DMS79 (cell line): ENCODE measurements at regions not wholly inside any gene's neighbourhood (a gene's known extent, or its start where the extent isn't known, plus 50 kb on each side); places are given as distances from the start of the nearest gene placed in this dataset.
"Not testable (repeated sequence)": the region's sequence is repeated elsewhere in the genome, so short reads cannot be mapped to it uniquely, and the experiment has no call there.

Experiments used
- DNase-seq: peaks from one replicate; lab custom pipeline; 2025; lab: John Stamatoyannopoulos, UW

GRCh38 chr6:21772477-21772876 is 178.9 kb downstream of the SOX4 start:
- DNase-seq: no peak

- no peak for DNase-seq
These were observed 179.5 kb downstream of the SOX4 start for GRCh38 chr6:21772884-21773575.

GRCh38 chr6:21773576-21773968 is 180.0 kb downstream of the SOX4 start:
- DNase-seq: no peak

GRCh38 chr6:21777846-21778245 is 184.3 kb downstream of the SOX4 start:
- no peak for DNase-seq

GRCh38 chr6:21780141-21780540 is 186.6 kb downstream of the SOX4 start:
- no peak for DNase-seq

DNA sequence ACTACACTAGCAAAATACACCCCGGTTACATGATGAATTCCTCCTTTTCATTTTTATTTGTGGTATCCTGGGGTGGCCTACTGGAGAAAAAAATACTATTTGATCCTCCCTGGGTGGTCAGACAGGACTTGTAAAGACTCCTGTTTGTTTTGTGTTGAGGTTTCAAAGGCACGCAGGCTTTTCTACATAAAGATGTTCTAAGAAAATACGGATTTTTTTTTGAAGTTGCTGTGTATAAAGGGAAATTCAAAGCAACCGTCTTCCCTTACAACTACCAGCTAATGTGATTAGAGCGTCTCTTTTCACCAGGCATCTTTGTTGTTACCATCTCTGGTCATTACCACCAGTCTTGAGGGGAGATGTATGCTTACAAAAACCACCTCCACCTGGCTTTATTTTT is 187.1 kb downstream of the SOX4 start:
- DNase-seq: no peak

DNA sequence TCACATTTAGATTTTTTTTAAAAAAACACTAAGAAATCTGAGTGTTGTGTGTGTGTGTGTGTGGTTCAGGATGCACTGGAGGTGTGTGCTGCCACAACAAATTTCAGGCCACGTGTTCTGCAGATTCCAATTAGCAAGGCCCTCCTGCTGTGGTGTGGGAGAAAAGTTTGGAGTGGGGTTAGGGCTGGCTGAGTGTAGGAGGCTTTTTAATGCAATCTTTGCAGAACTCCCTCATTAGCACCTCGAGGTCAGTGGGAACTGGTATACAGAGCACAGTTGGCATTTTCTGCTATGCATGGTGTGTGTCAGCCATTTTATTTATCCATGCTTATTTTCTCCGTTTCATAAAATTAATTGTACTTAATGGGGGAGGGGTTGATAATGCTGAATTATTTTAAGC is 187.6 kb downstream of the SOX4 start:
- DNase-seq: no peak

DNA sequence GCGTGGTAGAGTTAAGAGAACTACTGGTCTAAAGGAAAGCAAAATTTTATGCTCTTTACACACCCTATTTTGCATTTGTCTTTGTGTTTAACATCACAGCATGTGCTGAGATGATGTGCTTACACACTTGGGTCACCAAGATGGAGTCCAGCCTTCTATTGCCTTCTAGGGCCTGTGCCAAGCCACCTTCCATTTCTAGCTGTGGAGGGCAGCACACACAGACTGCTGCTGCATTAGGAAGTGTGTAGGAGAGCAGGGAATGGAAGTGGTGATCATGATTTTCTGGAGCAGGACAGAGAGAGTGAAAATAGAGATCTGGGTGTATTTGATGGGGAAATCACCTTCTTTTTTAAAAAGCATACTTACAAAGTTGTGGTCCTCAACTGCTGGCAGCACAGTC is 191.6 kb downstream of the SOX4 start:
- DNase-seq: no peak

DNA sequence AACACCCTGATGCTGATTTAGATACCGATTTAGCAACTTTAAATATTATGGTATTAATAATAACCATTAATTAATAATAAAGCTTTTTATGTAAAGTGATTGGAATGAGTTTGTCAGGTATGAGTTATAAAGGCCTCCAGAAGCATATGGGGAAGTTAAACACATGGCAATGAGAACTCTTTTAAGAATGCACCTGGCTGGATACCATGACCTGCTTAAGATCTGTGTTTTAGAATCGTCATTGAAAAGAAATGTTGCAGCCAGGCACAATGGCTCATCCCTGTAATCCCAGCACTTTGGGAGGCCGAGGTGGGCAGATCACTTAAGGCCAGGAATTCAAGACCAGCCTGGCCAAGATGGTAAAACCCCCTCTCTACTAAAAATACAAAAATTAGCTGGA is 197.5 kb downstream of the SOX4 start:
- no peak for DNase-seq

- no peak for DNase-seq
These were observed 198.0 kb downstream of the SOX4 start for GRCh38 chr6:21791581-21791980.

- DNase-seq: no peak
These were observed 198.6 kb downstream of the SOX4 start for GRCh38 chr6:21792177-21792576.

DNA sequence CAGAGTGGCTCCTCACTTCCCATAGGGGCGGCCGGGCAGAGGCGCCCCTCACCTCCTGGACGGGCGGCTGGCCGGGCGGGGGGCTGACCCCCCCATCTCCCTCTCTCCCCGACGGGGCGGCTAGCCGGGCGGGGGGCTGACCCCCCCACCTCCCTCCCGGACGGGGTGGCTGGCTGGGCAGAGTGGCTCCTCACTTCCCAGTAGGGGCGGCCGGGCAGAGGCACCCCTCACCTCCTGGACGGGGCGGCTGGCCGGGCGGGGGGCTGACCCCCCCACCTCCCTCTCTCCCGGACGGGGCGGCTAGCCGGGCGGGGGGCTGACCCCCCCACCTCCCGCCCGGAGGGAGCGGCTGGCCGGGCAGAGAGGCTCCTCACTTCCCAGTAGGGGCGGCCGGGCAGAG is 203.4 kb downstream of the SOX4 start:
- DNase-seq: not testable (repeated sequence)

GRCh38 chr6:21798468-21798867 is 204.9 kb downstream of the SOX4 start:
- DNase-seq: no peak

DNA sequence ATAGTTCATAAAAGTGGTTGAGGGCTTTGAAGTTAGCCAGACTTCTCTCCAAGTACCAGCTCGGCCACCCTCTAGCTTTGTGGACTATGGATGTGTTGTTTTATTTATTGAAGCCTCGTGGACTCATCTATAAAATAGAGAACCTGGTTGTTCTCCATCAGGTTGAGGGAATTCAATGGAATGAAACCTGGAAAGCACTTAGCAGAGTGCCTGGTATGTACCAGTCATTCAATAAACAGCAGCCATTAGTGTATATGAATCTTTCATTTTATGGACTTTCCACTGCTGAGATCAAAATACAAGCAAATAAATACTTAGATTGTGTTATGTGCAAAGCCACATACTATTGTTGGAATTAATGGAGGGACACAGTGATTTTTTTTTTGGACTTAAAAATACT is 206.8 kb downstream of the SOX4 start:
- no peak for DNase-seq

DNA sequence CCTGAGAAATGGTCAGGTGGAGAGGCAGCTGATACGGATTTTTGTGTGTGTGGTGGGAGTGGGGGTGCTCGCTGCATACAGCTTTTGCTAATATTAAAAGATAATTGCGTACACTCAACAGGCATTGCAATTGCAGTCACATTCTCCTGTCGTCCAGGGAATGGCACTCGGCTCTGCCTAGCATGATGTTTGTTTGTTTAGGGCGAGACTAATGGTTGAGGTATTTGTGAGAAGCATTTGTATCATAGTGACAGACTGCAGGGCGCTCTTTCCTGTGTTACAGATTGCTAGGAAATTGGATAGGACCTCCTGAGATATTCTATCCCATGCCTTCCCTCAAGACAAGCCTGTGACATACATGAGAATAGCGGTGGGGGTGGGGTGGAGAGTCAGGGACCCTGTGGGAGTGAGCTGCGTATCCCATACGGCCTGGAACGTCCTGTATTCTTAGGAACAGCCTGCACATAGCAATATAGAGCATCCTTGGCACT is 207.4 kb downstream of the SOX4 start:
- DNase-seq: peak; percentile 35

- no peak for DNase-seq
These were observed 208.1 kb downstream of the SOX4 start for GRCh38 chr6:21801446-21802174.

DNA sequence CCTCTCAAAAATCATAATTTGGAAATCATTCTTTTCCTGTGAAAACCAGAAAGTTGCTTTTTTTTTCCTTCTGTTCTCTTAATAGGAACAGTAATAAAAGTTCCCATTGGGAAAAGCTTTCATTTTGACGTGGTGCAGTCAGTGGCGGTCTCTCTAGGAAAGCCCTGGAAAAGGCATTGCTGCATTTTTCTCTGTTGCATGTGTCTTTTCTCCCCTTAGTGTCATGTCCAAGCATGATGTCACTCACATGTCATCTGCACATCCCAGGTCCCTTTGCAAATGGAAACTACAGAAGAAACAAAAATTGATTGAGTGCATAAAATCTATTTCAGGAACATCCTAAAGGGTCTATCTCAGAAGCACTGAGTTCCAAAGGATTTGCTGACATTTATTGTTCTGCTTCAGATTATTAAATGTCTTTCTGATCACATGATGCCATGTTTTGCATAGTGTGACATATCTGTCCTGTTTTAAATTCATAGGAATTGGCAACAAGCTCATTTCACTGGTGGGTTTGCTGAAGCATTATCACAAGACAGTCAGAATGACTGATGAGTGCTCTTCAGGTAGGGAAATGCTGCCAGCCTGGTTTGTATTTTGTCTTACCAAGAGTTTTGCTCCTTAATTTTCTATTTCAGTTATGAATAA is 208.7 kb downstream of the SOX4 start:
- DNase-seq: peak; percentile 29

DNA sequence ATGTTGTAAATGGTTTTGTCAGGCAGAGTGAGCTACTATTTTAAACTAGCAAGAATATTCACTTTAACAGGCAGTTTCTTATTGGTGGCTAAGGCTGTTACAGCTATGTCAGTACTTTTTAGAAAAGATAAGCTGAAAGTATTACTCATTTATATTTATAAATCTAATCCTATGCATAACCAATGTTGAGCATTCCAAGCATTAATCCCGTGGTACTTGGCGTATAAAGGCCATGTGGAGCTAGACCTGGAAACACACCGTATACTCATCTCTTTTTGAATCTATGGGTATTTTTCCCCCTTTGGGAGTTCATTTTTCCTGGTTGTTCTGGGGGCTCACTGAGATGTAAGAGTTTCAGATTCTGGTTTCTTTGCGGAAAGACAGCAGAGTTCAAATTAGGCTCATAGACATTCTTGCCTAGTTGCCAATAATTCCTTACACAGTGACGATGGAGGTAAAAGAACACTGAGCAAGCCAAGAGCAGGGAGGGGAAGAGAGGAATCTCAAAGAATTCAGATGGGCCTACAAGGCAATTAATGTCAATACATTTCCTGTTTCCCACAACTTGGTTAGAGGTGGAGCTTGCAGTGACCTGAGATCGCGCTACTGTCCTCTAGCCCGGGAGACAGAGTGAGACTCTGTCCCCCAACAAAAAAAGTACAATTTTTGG is 211.5 kb downstream of the SOX4 start:
- no peak for DNase-seq

DNA sequence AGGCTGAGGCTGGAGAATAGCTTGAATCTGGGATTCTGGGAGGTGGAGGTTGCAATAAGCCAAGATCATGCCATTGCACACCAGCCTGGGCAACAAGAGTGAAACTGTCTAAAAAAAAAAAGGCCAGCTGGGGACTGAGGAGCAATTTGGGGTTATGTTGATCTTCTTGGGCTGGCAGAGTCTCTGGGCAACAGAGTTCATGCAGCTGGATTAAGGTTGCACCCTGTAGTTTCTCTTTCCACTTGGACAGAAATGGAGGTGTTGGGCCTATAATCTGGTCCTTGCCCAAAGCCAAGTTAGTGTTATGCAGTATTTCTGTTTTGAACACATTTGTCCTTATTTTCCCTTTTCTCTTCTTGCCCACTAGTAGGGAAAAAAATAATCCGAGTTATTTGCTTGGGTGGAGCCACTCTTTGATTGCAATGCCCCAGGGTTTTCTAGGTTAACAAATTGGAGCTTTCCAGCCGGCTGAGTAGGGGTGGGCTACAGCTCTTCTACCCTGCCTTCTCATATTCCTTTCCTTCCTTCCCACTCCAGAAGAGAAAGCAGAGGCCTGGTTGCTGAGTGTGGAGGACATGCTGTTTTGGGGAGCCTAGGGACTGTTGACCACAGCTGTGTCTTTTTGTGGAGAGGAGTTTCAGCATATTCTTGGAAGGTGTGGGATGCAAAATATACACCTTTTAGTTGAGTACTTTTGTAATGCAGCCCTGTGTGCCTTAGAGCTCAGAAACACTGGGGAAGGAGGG is 213.9 kb downstream of the SOX4 start:
- DNase-seq: no peak

GRCh38 chr6:21808045-21808470 is 214.5 kb downstream of the SOX4 start:
- no peak for DNase-seq

- DNase-seq: peak; percentile 93
These were observed 215.1 kb downstream of the SOX4 start for GRCh38 chr6:21808551-21809242.
